ENCODE measurements at regions not wholly inside any gene's neighbourhood (a gene's known extent, or its start where the extent isn't known, plus 50 kb on each side); places are given as distances from the start of the nearest gene placed in this dataset.

GRCh38 chr2:236692937-236693336 lies 123.3 kb downstream of the ACKR3 start:
- no peak for DNase-seq

DNA sequence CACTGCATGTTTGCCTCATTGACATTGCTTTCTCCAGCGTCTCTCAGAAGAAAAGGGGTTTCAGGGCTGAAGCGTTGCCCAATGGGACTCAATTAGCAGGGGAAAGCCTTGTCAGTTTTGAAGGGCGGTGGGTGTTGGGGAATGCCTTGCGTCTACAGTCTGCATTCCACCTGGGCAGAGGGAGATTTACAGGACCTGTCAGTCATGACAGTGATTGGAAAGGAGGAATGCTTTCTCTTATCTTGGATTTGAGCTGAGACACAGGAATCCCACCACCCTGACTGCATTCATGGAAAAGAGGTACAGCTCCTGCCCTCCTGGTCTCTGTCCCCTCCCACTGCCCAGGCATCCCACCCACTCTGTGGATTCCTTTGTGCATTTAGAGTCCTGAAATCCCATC lies 123.9 kb downstream of the ACKR3 start:
- DNase-seq = no peak

- no peak for DNase-seq
Observed at GRCh38 chr2:236694146-236694888, 124.7 kb downstream of the ACKR3 start.

- DNase-seq = no peak
Observed at GRCh38 chr2:236696834-236697233, 127.2 kb downstream of the ACKR3 start.

DNA sequence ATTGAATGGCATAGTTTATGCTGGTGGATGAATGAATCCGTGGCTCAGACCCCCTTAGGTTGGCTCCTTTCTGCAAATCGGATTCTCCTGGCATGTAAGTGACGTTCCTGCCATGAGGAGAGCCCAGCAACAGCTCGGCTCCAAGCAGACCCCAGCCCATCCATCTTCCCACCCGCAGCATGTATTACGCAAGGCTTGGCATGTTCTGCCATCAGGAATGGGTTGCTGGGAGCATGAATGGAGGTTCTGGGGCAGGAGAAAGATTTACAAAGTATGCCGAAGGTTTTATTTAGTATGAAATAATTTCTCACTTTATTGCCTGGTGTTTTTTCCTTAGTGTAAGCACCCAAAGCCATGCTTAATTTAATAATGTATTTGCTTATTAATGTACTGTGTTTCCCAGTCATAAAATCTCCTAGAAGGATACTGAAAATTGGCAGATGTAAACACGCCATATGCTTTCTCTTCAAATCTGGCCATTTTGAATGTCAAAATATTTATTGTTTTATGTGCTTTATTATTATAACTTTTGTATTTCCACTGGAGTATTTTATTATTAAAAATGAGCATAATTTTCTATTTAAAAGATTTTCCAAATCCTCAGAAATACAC lies 128.5 kb downstream of the ACKR3 start:
- DNase-seq = no peak

DNA sequence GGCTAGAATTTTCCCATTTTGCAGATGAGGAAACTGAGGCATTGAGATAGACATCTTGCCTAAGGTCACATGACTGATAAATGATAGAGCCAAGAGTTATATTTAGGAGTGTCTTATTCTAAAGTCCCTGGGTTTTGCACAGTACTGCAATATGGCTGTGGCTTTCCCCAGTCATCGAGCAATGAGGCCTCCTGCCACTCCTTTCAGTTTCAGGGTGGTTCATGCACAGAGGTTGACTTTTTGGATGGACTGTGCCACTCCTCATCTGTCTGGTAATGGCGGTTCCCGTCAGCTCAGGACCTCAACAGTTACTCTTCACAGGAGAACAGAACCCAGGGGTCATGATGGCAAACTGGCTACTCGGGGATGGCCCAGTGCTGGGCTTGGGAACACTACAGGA lies 131.1 kb downstream of the ACKR3 start:
- no peak for DNase-seq

- no peak for DNase-seq
Observed at GRCh38 chr2:236702657-236703372, 133.2 kb downstream of the ACKR3 start.

DNA sequence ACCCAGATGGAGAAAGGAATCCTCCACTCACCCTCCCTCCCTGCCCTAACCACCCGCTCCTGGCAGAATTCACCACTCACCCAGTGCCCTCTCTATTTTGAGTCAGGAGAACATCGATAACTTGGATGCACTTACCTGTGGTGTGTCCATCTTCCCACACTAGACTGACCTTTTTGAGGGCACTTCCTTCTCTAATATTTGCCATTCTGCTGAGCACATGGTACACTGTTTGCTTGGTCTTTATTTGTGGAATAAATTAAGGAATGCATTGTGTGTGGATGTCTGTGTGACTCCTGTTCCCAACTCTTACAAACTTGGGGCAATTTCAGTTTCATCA lies 133.7 kb downstream of the ACKR3 start:
- DNase-seq = no peak

- no peak for DNase-seq
Observed at GRCh38 chr2:236703906-236704305, 134.3 kb downstream of the ACKR3 start.

- no peak for DNase-seq
Observed at GRCh38 chr2:236704887-236705286, 135.3 kb downstream of the ACKR3 start.

DNA sequence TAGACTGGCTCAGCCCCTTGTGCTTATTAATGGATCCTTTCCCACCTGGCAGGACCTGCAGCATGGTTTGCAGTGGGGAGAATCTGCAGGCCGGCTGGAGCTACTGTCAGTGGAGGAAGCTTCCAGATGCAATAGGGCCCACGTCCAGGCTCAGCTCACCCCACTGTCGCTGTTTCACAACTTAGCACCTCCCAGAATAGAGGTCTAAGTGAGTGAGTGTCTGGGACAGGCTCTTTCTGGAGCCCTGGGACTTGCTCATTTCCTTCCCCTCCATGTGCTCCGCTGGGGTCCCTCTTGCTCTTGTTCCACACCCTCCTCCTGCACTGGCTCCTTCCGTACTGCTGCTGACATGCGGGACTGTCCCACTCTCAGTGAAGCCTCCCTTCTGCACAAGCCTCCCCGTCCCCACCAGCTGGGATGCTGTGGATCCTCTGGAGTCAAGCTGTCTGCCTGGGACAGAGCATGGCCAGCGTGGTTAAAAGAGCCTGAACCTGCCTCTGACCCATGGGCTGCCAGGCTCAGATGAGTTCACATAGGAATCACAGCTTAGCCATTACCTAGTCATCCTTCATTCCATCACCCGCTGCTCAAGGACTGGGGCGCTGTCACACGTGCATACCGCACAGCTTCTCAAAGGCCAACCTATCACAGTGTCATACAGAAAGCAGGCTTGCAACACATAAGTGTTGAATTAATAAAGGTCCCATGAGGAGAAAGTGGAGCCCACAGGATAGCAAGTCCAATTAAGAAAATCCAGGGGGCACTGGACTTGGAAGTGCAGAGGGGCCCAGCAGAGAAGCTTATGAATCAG lies 135.9 kb downstream of the ACKR3 start:
- no peak for DNase-seq

DNA sequence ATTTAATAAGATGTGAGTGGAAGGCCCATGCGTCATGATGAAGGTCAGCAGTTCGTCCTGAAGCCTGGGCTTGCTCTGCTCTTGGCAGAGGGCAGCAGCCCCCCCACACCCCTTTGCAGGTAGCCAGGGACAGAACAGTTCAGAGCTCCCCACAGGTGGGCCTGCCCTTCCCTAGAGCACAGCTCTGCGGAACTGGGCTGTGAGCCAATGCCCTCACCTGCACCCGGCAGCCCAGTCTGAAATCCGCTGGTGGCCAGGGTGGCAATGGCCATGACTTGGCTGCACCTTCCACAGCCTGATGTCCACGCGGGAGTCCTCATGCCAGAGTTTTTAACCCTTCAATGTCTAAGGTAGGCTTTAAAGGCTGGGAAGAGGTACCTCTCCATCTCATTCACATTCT lies 136.7 kb downstream of the ACKR3 start:
- DNase-seq = no peak

- no peak for DNase-seq
Observed at GRCh38 chr2:236706803-236707202, 137.2 kb downstream of the ACKR3 start.

- no peak for DNase-seq
Observed at GRCh38 chr2:236711440-236711839, 141.8 kb downstream of the ACKR3 start.

- no peak for DNase-seq
Observed at GRCh38 chr2:236712304-236712703, 142.7 kb downstream of the ACKR3 start.

- DNase-seq = no peak
Observed at GRCh38 chr2:236712961-236713673, 143.5 kb downstream of the ACKR3 start.

- no peak for DNase-seq
Observed at GRCh38 chr2:236714080-236714479, 144.5 kb downstream of the ACKR3 start.

DNA sequence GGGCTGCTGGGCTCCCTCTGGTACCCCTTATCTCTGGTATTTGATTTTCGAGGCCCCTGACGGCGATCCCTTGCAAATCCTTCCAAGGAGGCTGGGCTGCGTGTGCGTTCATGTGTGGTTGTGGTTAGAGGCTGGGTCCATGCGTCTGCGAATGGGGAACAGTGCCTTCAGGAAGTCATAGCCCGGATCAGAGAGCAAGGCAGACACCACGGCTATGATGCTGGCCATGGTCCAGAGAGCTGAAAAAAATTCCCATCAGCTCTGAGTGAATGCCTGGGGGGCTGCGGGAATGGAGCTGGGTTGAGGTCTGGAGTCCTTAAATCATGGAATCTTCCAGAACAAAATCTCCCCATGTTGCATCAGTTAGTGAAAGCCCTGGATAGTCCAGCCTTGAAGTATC lies 145.5 kb downstream of the ACKR3 start:
- no peak for DNase-seq

GRCh38 chr2:236715491-236715961 lies 145.9 kb downstream of the ACKR3 start:
- DNase-seq = no peak

- no peak for DNase-seq
Observed at GRCh38 chr2:236717120-236717519, 147.5 kb downstream of the ACKR3 start.

GRCh38 chr2:236717729-236718128 lies 148.1 kb downstream of the ACKR3 start:
- DNase-seq = no peak

- no peak for DNase-seq
Observed at GRCh38 chr2:236718207-236718992, 148.8 kb downstream of the ACKR3 start.

Measured in amniotic stem cell (primary cell).